Sigmoid colon (tissue), 6 donors: ENCODE measurements at regions not wholly inside any gene's neighbourhood (a gene's known extent, or its start where the extent isn't known, plus 50 kb on each side); places are given as distances from the start of the nearest gene placed in this dataset.

ENCODE experiments used
- DNase-seq: peaks from one replicate; pipeline ENCODE4 v3.0.0-alpha.2; 2019
- H3K27ac ChIP-seq, 4 donors: fragments of 200-600 bp; sonication (generic); one replicate each; pipeline ENCODE4 v1.5.1; 2016 to 2019; ENCODE audit warnings: mild to moderate bottlenecking in 1 of 4
- H3K27me3 ChIP-seq, 3 donors: fragments of 200-600 bp; sonication (generic); one replicate each; pipeline ENCODE4 v1.5.1; 2019; ENCODE audit warnings: mild to moderate bottlenecking in 1 of 3
- H3K36me3 ChIP-seq, 4 donors: fragments of 200-600 bp; sonication (generic); one replicate each; pipeline ENCODE4 v1.5.1; 2016 to 2019
- H3K4me1 ChIP-seq, 4 donors: fragments of 200-600 bp; sonication (generic); one replicate each; pipeline ENCODE4 v1.5.1; 2017 to 2019
- H3K4me3 ChIP-seq, 4 donors: fragments of 200-600 bp; sonication (generic); one replicate each; pipeline ENCODE4 v1.5.1; 2017 to 2019; ENCODE audit warnings: mild to moderate bottlenecking in 2 of 4, moderate library complexity in 1 of 4
- H3K9me3 ChIP-seq, 4 donors: fragments of 200-600 bp in 3 of 4; sonication (generic) in 3 of 4; one replicate each; pipeline versions ENCODE4 v1.5.1 to v1.6.1; 2013 to 2019
- EP300 ChIP-seq, 4 donors: sonication (generic); formaldehyde crosslinking; IDR thresholded peaks; one replicate each; pipeline ENCODE4 v1.6.1; 2017; ENCODE audit warnings: antibody characterized with exemption in 4 of 4
- POLR2A ChIP-seq, 2 donors: fragments of 450-650 bp; IDR thresholded peaks; one replicate each; pipeline ENCODE4 v1.6.1; 2016; ENCODE audit warnings: antibody characterized with exemption in 2 of 2, mild to moderate bottlenecking in 2 of 2, moderate library complexity in 2 of 2
- POLR2AphosphoS5 ChIP-seq, 4 donors: sonication (generic); formaldehyde crosslinking; IDR thresholded peaks; one replicate each; pipeline ENCODE4 v1.6.1; 2017; ENCODE audit warnings: antibody characterized with exemption in 4 of 4
- WGBS, 2 donors: extraction: QIAGEN DNeasy Blood & Tissue Kit; methylation state at CpG; one replicate each; pipeline ENCODE4 v1.1.7; 2013; 5-methylcytosine and 5-hydroxymethylcytosine counted together
- intact Hi-C: fragments of 100-400 bp; cut with DNase I; formaldehyde crosslinking; loops from one replicate; pipeline ENCODE4 v1.15.1; 2023
- TF ChIP-seq, protein P1 (sequence below), 4 experiments: fragments of 450-650 bp in 3 of 4; fragments of 200-600 bp in 1 of 4; IDR thresholded peaks; one replicate each; pipeline ENCODE4 v1.5.1; 2016 to 2019; ENCODE audit warnings: antibody characterized with exemption in 4 of 4, mild to moderate bottlenecking in 3 of 4, moderate library complexity in 2 of 4
- donor health status: healthy with polysubstance abuse.
- donor health status: healthy.

DNA sequence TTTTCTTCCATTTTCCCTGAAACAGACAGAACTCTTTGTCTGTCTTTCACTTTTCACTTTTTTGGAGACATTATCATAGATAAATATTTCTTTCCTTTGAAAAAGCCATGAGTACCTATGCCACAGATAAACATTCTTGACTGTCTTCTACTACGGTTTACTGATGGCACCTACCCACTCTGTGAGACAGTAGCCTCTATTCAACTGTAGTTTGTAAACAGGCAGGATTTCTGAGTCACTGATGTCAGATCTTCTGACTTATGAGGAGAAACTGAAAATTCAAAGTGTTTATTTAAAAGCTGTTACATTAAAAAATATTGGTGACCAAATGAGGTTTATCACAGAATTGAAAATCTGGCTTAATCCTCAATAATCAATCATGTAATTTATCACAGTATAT, 658.4 kb downstream of the TOX3 start:
- H3K4me1 ChIP-seq: no peaks in the 10 kb centered on the region
- H3K4me3 ChIP-seq: no peak overlapping the region
- H3K9me3 ChIP-seq: no peaks in the 10 kb centered on the region
- 63 to 83% methylated on average over 1 of the region's 1 CpG for WGBS, 2 donors
- H3K27ac ChIP-seq: no peak overlapping the region
- intact Hi-C loops: no loop called here
- no peaks in the 10 kb centered on the region for H3K36me3 ChIP-seq
- TF ChIP-seq POLR2AphosphoS5 (IDR thresholded peaks at IDR 0.05) (no peak), POLR2A (IDR thresholded peaks at IDR 0.05) (no peak), EP300 (IDR thresholded peaks at IDR 0.05) (no peak)
- TF ChIP-seq, protein P1, sequence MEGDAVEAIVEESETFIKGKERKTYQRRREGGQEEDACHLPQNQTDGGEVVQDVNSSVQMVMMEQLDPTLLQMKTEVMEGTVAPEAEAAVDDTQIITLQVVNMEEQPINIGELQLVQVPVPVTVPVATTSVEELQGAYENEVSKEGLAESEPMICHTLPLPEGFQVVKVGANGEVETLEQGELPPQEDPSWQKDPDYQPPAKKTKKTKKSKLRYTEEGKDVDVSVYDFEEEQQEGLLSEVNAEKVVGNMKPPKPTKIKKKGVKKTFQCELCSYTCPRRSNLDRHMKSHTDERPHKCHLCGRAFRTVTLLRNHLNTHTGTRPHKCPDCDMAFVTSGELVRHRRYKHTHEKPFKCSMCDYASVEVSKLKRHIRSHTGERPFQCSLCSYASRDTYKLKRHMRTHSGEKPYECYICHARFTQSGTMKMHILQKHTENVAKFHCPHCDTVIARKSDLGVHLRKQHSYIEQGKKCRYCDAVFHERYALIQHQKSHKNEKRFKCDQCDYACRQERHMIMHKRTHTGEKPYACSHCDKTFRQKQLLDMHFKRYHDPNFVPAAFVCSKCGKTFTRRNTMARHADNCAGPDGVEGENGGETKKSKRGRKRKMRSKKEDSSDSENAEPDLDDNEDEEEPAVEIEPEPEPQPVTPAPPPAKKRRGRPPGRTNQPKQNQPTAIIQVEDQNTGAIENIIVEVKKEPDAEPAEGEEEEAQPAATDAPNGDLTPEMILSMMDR (IDR thresholded peaks at IDR 0.05): no peak
- H3K27me3 ChIP-seq: no peaks in the 10 kb centered on the region
- DNase-seq: no peak

DNA sequence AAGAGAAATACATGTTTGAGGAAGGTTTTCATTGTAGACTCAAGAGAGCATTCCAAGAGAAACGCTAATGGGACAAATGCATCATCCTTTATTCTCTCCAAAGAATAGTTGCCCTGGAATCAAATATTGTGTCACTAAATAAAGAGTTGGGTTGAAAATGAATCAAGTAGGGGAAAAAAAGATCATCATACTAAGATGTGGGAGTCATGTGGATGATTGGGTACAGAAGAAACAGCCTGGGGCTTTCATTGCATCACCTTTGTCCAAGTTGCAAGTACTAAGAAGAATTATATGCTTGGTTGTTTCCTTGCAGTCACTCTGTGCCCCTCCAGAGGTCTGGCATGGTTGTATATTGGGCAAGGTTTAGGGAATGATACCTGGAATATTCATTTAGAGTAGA, 658.9 kb downstream of the TOX3 start:
- intact Hi-C loops: no loop called here
- H3K4me3 ChIP-seq: no peak overlapping the region
- 83 to 89% methylated on average over 1 of the region's 1 CpG for WGBS, 2 donors
- H3K36me3 ChIP-seq: no peaks in the 10 kb centered on the region
- DNase-seq: no peak
- no peak for TF ChIP-seq POLR2A (IDR thresholded peaks at IDR 0.05)
- no peak for TF ChIP-seq EP300 (IDR thresholded peaks at IDR 0.05)
- no peak for TF ChIP-seq POLR2AphosphoS5 (IDR thresholded peaks at IDR 0.05)
- TF ChIP-seq, protein P1 (IDR thresholded peaks at IDR 0.05): no peak
- no peaks in the 10 kb centered on the region for H3K9me3 ChIP-seq
- no peaks in the 10 kb centered on the region for H3K27me3 ChIP-seq
- no peak overlapping the region for H3K27ac ChIP-seq
- no peaks in the 10 kb centered on the region for H3K4me1 ChIP-seq

DNA sequence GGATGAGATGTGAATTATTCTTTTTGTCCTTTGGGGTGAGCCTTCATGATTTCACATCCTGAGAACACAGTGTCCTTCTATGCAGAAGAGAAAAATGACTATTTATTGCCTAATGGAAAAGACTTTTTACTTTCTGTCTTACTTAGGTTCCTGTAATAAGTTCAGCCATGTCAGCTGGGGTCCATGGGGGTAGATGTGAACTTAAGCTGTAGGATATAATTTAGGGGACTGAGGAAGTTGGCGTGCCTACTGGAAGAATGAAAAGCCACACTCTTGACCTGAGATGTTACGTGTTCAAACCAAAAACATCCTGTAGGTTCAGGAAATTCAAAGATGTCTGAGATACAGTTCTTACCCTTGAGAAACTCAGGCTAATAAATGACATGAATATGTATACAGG, 660.5 kb downstream of the TOX3 start:
- intact Hi-C loops: no loop called here
- Histone ChIP-seq H3K27me3 (no peaks in the 10 kb centered on the region), H3K4me1 (no peaks in the 10 kb centered on the region), H3K27ac (no peak overlapping the region), H3K36me3 (no peaks in the 10 kb centered on the region), H3K4me3 (no peak overlapping the region), H3K9me3 (no peaks in the 10 kb centered on the region)
- no peak for DNase-seq
- TF ChIP-seq POLR2AphosphoS5 (IDR thresholded peaks at IDR 0.05): no peak
- TF ChIP-seq, protein P1 (IDR thresholded peaks at IDR 0.05): no peak
- TF ChIP-seq EP300 (IDR thresholded peaks at IDR 0.05): no peak
- no peak for TF ChIP-seq POLR2A (IDR thresholded peaks at IDR 0.05)
- WGBS, 2 donors: 50 to 83% methylated on average over 2 of the region's 2 CpGs

DNA sequence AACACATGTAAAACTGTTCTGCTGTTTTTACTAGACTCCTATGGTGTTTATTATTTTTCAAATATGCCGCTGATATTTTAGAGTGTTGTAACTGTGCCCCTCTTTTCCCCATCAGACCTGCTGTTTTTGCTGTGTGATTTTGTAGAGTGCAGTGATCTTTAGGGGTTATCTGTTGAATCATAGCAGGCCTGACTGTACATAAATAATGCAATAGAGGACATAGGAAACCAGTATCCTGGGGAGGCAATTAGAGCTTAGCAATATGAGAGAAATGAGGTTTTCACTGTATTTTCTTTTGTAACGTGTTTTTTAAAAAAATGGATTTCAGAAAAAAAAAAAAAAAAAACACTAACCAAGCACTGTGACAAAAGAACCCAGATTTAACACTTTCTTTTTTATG, 662.2 kb downstream of the TOX3 start:
- Histone ChIP-seq H3K4me3 (no peak overlapping the region), H3K9me3 (no peaks in the 10 kb centered on the region), H3K27me3 (no peaks in the 10 kb centered on the region), H3K27ac (no peak overlapping the region), H3K4me1 (no peaks in the 10 kb centered on the region), H3K36me3 (no peaks in the 10 kb centered on the region)
- intact Hi-C loops: no loop called here
- 76 to 81% methylated on average over 2 of the region's 2 CpGs for WGBS, 2 donors
- TF ChIP-seq, protein P1 (IDR thresholded peaks at IDR 0.05): no peak
- TF ChIP-seq EP300 (IDR thresholded peaks at IDR 0.05): no peak
- TF ChIP-seq POLR2AphosphoS5 (IDR thresholded peaks at IDR 0.05): no peak
- TF ChIP-seq POLR2A (IDR thresholded peaks at IDR 0.05): no peak
- no peak for DNase-seq

DNA sequence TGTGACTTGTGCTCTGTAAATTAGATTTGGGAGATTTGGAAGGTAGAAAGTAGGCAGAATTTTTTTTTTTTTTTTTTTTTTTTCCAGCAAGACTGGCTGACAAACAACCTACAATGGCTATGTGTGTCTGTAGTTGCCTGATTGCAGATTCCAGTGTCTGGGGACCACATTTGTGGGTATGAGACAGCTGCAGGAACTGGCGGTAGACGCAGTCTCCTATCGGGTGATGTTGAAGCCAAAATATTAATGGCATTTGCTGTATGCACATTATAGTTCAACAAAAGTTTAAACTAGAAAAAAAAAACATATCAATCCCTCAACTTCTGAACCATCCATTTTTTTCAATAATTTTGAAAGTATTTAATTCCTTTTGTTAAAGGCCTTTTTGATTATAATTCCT, 665.2 kb downstream of the TOX3 start:
- WGBS, 2 donors: 87 to 96% methylated on average over 3 of the region's 3 CpGs
- intact Hi-C loops: no loop called here
- H3K36me3 ChIP-seq: no peaks in the 10 kb centered on the region
- no peaks in the 10 kb centered on the region for H3K9me3 ChIP-seq
- H3K4me3 ChIP-seq: no peak overlapping the region
- DNase-seq: no peak
- TF ChIP-seq POLR2A (IDR thresholded peaks at IDR 0.05): no peak
- TF ChIP-seq EP300 (IDR thresholded peaks at IDR 0.05): no peak
- no peak for TF ChIP-seq POLR2AphosphoS5 (IDR thresholded peaks at IDR 0.05)
- TF ChIP-seq, protein P1 (IDR thresholded peaks at IDR 0.05): no peak
- H3K27me3 ChIP-seq: no peaks in the 10 kb centered on the region
- no peaks in the 10 kb centered on the region for H3K4me1 ChIP-seq
- no peak overlapping the region for H3K27ac ChIP-seq
